Prostate gland (tissue), 2 donors: ENCODE measurements at regions not wholly inside any gene's neighbourhood (a gene's known extent, or its start where the extent isn't known, plus 50 kb on each side); places are given as distances from the start of the nearest gene placed in this dataset.

Experiments
- DNase-seq: peaks from one replicate; pipeline ENCODE4 v3.0.0-alpha.2; 2019; ENCODE audit warnings: low spot score
- H3K27ac ChIP-seq, 2 donors: fragments of 200-600 bp; sonication (generic); 2 replicates each; pipeline ENCODE4 v1.5.1; 2017 to 2019
- H3K27me3 ChIP-seq: fragments of 200-600 bp; sonication (generic); replicated peaks from 2 replicates; pipeline ENCODE4 v1.5.1; 2019; ENCODE audit not compliant: insufficient read depth
- H3K36me3 ChIP-seq, 2 donors: fragments of 200-600 bp; sonication (generic); 1 replicate in 1 of 2; 2 replicates in 1 of 2; pipeline versions ENCODE4 v1.5.1 to v1.8.1; 2017 to 2019
- H3K4me1 ChIP-seq: fragments of 200-600 bp; sonication (generic); replicated peaks from 2 replicates; pipeline ENCODE4 v1.5.1; 2019
- H3K4me3 ChIP-seq, 2 donors: fragments of 200-600 bp; sonication (generic); 2 replicates each; pipeline ENCODE4 v1.5.1; 2017 to 2019
- H3K9me3 ChIP-seq: fragments of 200-600 bp; sonication (generic); 2 replicates; pipeline ENCODE4 v1.5.1; 2017
- POLR2A ChIP-seq: fragments of 450-650 bp; IDR thresholded peaks from one replicate; pipeline ENCODE4 v1.6.1; 2016; ENCODE audit warnings: antibody characterized with exemption, mild to moderate bottlenecking
- POLR2AphosphoS5 ChIP-seq: sonication (generic); formaldehyde crosslinking; IDR thresholded peaks from one replicate; pipeline ENCODE4 v1.6.1; 2017; ENCODE audit warnings: antibody characterized with exemption
- WGBS: methylation state at CpG from one replicate; pipeline ENCODE4 v1.1.5; 2018; 5-methylcytosine and 5-hydroxymethylcytosine counted together
- intact Hi-C: fragments of 100-400 bp; cut with DNase I; formaldehyde crosslinking; loops from one replicate; pipeline ENCODE4 v1.14.2; 2022
- TF ChIP-seq, protein P1 (sequence below), 4 experiments: fragments of 200-600 bp in 2 of 4; fragments of 450-650 bp in 2 of 4; sonication (generic) in 2 of 4; IDR thresholded peaks; 1 replicate in 3 of 4; 2 replicates in 1 of 4; pipeline ENCODE4 v1.5.1; 2016 to 2019; ENCODE audit warnings: antibody characterized with exemption in 4 of 4, mild to moderate bottlenecking in 2 of 4, moderate library complexity in 2 of 4

DNA sequence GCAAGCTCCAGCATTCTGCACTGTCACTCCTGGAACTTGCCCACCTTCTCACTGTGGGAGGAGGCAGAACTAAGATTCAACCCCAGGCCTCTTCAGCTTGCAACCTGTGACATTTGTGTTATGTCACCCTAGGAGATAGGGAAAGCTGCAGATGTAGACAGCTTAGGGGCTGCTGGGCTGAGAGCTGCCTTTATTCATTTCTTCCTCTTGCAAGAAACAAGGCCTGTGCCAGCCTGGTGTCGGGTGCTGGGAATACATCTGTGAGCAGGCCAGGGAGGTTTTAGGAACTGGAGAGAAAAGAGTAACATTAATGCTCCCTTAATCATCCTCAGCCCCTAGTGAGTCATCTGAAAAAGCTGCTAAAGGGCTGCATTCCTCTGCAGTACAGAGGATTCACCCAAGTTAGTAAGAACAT lies 101.8 kb downstream of the FGF18 start:
- 19% methylated on average over 1 of the region's 1 CpG for WGBS
- TF ChIP-seq POLR2AphosphoS5: peak; percentile 8
- TF ChIP-seq, protein P1, sequence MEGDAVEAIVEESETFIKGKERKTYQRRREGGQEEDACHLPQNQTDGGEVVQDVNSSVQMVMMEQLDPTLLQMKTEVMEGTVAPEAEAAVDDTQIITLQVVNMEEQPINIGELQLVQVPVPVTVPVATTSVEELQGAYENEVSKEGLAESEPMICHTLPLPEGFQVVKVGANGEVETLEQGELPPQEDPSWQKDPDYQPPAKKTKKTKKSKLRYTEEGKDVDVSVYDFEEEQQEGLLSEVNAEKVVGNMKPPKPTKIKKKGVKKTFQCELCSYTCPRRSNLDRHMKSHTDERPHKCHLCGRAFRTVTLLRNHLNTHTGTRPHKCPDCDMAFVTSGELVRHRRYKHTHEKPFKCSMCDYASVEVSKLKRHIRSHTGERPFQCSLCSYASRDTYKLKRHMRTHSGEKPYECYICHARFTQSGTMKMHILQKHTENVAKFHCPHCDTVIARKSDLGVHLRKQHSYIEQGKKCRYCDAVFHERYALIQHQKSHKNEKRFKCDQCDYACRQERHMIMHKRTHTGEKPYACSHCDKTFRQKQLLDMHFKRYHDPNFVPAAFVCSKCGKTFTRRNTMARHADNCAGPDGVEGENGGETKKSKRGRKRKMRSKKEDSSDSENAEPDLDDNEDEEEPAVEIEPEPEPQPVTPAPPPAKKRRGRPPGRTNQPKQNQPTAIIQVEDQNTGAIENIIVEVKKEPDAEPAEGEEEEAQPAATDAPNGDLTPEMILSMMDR (IDR thresholded peaks at IDR 0.05): no peak

DNA sequence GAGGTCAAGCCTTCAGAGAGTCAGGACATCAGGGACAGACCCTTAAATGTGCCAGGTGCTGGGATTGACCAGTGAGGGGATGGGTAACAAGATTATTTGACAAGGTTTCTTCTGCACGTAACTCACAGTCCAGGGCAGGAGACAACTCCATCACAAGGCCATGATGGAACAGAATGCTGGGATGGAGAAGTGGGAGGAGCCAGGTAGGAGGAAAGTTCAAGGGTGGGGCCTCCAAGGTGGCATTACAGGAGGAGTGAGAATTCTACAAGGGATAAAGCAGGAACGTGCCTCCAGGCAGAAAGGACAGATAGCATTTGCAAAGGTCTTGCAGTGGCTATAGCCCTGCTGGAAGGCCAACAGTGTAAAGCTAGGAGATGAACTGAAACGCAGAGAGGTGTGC lies 102.2 kb downstream of the FGF18 start:
- Histone ChIP-seq H3K9me3 (no peaks in the 10 kb centered on the region), H3K36me3 (no peaks in the 10 kb centered on the region), H3K27me3 (peaks cover 3% of the 10 kb centered on the region), H3K4me3 (no peak overlapping the region), H3K27ac (no peak overlapping the region), H3K4me1 (no peaks in the 10 kb centered on the region)
- no peak for DNase-seq
- TF ChIP-seq, protein P1 (IDR thresholded peaks at IDR 0.05): no peak
- TF ChIP-seq POLR2A (no peak), POLR2AphosphoS5 (no peak)
- intact Hi-C loops: loop anchor here (10.0 kb wide), 1 partner anchor 73 kb away; no protein-coding TSS in a partner anchor
- WGBS: 81% methylated on average over 3 of the region's 3 CpGs

More for the DNA sequence above, 101.8 kb downstream of the FGF18 start:
- Histone ChIP-seq H3K4me1 (no peaks in the 10 kb centered on the region), H3K27me3 (peaks cover 3% of the 10 kb centered on the region), H3K4me3 (no peak overlapping the region), H3K27ac (peak overlapping the region; percentile 33 to 58), H3K36me3 (no peaks in the 10 kb centered on the region), H3K9me3 (no peaks in the 10 kb centered on the region)
- intact Hi-C loops: loop anchor here (10.0 kb wide), 1 partner anchor 74 kb away; no protein-coding TSS in a partner anchor
- DNase-seq: no peak

DNA sequence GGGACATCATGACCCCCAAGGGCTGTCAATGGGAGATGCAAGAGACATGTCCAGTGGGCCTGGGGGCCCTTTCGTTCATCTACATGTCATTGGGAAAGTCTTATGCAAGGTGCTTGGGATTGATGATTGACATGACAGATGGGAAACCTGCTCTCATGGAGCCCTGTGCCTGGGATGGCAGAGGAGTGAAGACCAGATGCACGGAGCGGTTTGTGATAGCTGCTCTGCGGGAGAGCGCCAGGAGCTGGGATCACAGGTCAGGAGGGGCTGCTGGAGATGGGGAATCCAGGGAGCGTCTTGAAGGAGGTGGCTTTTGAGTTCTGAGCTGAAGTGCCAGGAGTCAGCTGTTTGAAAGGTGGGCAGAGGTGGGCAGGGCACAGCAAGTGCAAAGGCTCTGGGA lies 104.3 kb downstream of the FGF18 start:
- Histone ChIP-seq H3K9me3 (no peaks in the 10 kb centered on the region), H3K36me3 (no peaks in the 10 kb centered on the region), H3K27me3 (peaks cover 3% of the 10 kb centered on the region), H3K27ac (no peak overlapping the region), H3K4me3 (no peak overlapping the region), H3K4me1 (no peaks in the 10 kb centered on the region)
- intact Hi-C loops: loop anchor here (10.0 kb wide), 1 partner anchor 71 kb away; no protein-coding TSS in a partner anchor
- 94% methylated on average over 6 of the region's 6 CpGs for WGBS
- no peak for DNase-seq
- no peak for TF ChIP-seq POLR2A
- TF ChIP-seq, protein P1 (IDR thresholded peaks at IDR 0.05): no peak
- TF ChIP-seq POLR2AphosphoS5: no peak

DNA sequence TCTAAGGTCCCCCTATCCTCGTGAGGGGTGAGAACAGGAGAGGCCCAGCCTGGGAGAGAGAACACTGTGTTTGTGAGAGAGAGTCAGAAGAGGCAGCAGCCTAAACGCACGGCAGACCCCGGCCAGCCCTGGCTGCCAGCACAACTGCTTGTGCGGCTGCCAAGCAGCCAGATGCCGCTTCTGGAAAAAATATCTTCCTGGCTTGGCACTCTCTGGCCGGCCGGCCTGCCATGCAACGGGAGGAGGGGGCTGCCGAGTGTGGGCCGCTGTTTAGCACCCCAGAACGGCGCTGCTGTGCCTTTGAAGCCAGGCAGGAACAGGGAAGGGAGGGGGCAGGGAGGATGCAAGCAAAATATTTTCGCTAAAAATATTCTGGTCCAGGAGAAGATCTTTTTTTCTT lies 105.0 kb downstream of the FGF18 start:
- WGBS: 29% methylated on average over 14 of the region's 14 CpGs
- no peak for DNase-seq
- Histone ChIP-seq H3K27me3 (peaks cover 3% of the 10 kb centered on the region), H3K9me3 (no peaks in the 10 kb centered on the region), H3K4me3 (no peak overlapping the region), H3K36me3 (no peaks in the 10 kb centered on the region), H3K4me1 (no peaks in the 10 kb centered on the region), H3K27ac (no peak overlapping the region)
- no peak for TF ChIP-seq POLR2A
- TF ChIP-seq POLR2AphosphoS5: no peak
- TF ChIP-seq, protein P1 (IDR thresholded peaks at IDR 0.05): no peak
- intact Hi-C loops: loop anchor here (10.0 kb wide), 1 partner anchor 70 kb away; no protein-coding TSS in a partner anchor

DNA sequence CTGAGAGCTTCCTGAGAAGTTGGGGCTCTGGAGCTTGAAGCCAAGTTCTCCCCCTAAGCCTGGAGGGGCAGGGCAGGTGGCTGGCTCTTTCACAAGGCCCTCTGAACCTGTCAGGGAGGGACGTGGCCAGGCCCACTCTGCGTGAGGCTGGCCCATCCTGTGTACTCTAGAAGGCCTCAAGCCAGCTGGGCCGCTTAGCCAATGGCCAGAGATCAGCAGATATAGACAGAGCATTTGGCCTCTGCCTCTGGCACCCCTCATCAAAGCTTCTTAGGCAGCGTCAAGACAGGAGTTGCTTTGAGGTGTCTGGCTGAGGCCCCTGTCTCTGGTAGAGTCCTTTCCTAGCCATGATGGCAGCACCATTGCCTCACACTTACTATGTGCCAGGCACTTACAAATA lies 105.6 kb downstream of the FGF18 start:
- Histone ChIP-seq H3K27ac (no peak overlapping the region), H3K4me1 (no peaks in the 10 kb centered on the region), H3K9me3 (no peaks in the 10 kb centered on the region), H3K4me3 (no peak overlapping the region), H3K36me3 (no peaks in the 10 kb centered on the region), H3K27me3 (peaks cover 3% of the 10 kb centered on the region)
- intact Hi-C loops: loop anchor here (10.0 kb wide), 1 partner anchor 70 kb away; no protein-coding TSS in a partner anchor
- no peak for DNase-seq
- TF ChIP-seq POLR2AphosphoS5 (no peak), POLR2A (no peak)
- TF ChIP-seq, protein P1 (IDR thresholded peaks at IDR 0.05): no peak
- WGBS: 25% methylated on average over 4 of the region's 4 CpGs
